Activated CD4-positive, alpha-beta T cell treated with anti-CD3 and anti-CD28 coated beads for 1 hour (primary cell): ENCODE measurements at regions not wholly inside any gene's neighbourhood (a gene's known extent, or its start where the extent isn't known, plus 50 kb on each side); places are given as distances from the start of the nearest gene placed in this dataset.
"Not testable (repeated sequence)": the region's sequence is repeated elsewhere in the genome, so short reads cannot be mapped to it uniquely, and the experiment has no call there.

Experiments
- DNase-seq: peaks from one replicate; pipeline ENCODE4 v3.0.0-alpha.2; 2020

GRCh38 chr3:177249203-177249602 is 51.9 kb upstream of the TBL1XR1 start:
- DNase-seq = no peak

GRCh38 chr3:177250151-177250550 is 52.9 kb upstream of the TBL1XR1 start:
- DNase-seq = no peak

- no peak for DNase-seq
Measured at GRCh38 chr3:177251755-177252154, 54.5 kb upstream of the TBL1XR1 start.

- no peak for DNase-seq
Measured at GRCh38 chr3:177257006-177257405, 59.7 kb upstream of the TBL1XR1 start.

DNA sequence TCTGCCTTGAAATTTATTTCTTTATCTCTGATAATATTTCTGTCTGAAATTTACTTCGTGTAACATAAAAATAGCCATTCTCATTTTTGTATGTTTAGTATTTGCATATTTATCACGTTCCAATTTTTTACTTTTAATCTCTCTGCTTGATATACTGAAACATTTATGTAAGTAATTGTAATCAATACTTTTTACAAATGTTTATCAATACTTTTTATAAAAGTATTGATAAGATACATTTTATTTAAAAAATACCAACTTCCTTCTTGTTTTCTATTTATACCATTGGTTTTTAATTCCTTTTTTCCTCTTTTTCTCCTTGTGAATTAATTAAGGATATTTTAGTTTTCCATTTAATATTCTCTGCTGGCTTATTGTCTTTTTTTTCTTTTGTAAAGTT is 60.3 kb upstream of the TBL1XR1 start:
- DNase-seq = no peak

DNA sequence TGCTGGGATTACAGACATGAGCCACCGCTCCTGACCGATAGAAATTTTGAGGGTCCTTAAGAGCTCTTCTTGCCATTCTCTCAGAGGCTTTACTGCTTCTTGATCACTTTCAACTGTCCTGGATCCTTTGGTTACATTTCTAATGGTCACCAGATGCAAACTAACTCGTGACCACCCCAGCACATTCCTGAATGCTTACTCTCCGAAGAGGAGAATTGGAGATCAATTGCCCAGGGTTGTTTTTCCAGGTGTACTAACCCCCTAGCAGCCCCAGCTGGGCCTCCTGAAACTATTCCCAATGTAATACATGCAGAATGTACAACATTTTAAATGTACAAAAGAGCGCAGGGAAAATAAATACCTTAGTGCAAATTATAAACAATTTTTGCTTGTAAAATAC is 65.1 kb upstream of the TBL1XR1 start:
- DNase-seq = no peak

- no peak for DNase-seq
Measured at GRCh38 chr3:177263615-177264368, 66.5 kb upstream of the TBL1XR1 start.

DNA sequence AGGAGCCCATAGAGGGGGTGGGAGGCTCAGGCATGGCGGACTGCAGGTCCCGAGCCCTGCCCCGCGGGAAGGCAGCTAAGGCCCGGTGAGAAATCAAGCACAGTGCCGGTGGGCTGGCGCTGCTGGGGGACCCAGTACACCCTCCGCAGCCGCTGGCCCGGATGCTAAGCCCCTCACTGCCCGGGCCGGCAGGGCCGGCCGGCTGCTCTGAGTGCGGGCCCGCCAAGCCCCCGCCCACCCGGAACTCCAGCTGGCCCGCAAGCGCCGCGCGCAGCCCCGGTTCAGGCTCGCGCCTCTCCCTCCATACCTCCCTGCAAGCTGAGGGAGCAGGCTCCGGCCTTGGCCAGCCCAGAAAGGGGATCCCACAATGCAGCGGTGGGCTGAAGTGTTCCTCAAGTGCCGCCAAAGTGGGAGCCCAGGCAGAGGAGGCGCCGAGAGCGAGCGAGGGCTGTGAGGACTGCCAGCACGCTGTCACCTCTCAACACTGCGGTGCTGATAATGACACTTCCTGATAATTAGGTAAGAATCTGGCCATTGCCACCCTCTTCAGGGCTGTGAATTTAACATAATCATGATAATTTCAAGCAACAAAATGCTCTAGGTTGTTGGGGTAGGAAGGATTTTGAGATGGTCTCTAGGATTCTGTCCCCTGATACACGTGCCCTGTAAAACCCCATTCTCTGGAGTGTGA is 74.7 kb upstream of the TBL1XR1 start:
- not testable (repeated sequence) for DNase-seq

DNA sequence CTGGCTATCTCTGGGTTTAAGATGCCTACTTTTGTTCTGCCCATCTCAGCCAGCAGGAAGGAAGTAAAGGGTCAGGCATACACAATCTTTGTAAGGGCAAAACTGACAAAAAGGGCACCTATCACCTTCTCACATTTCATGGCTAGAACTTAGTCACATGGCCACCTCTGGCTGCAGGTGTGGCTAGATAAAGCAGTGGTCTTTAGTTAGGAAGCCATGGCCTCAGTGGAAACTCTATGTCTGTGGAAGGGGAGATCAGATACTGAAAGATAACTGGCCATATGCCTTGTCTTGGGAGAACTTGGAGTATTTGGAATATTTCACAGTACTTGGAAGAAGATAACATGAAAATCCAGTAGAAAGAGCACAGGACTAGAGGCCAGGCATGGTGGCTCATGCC is 80.7 kb upstream of the TBL1XR1 start:
- DNase-seq = no peak

GRCh38 chr3:177279118-177279815 is 82.0 kb upstream of the TBL1XR1 start:
- DNase-seq = no peak

GRCh38 chr3:177281292-177282118 is 84.2 kb upstream of the TBL1XR1 start:
- DNase-seq = no peak

GRCh38 chr3:177282119-177282655 is 84.9 kb upstream of the TBL1XR1 start:
- DNase-seq = no peak

DNA sequence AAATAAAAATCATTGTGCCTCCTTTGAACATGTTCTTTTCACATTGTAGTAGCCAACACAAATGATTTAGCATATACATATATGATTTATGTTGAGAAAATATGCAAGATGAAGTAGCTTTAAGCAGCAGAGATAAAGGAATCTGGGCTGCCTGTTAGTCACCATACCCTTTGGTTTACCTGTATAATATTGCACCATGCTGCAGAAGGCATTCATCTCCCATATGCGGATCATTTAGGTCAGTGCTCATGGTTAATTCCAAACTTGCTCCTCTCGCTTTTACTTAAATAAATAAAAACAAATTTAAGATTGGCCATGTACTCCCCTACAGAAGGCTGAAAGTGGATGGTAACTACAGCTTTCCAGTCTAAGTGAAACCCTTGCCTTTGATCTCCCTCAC is 86.7 kb upstream of the TBL1XR1 start:
- no peak for DNase-seq

DNA sequence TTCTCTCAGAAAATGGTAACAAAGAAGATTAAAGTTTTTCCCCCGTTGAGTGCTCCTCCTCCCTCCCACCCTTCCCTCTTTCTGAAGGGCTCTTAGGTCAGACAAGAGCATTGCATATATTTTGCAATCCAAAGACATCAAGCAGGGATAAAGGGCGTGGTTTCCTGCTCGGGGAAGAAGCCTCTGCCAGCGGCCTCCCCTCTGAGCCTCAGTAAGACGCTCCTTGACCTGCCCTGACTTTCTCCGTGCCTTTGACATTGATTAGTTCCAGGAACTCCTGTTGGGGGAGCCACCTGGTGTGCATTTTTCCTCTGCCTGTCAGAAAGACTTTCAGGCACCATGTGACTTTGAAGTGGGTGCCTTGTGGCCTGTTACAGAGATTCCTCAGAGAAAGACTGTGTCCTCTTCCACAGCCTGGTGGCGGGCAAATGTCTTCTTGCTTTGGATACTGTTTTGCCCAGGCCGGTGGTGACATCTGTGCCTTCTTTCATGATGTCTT is 87.2 kb upstream of the TBL1XR1 start:
- no peak for DNase-seq

GRCh38 chr3:177286034-177286433 is 88.8 kb upstream of the TBL1XR1 start:
- no peak for DNase-seq

DNA sequence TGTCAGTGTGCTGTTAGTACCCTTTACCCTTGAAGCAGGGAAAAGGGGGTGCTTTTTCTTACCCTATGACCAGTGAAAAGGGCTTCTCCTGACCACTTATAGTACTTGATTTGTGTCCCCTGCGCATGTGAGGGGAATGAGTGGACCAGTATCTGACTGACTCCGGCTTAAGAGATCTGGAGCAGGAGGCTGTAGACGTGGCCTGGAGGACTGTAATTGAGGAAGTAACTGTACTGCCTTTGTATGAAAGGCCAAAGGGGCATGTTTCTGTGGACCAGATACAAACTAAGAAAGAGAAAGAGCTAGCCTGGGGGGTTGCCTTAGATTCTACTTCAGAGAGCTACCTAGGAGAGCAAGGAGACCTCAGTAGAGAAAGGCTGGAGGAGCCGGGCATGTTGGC is 89.9 kb upstream of the TBL1XR1 start:
- no peak for DNase-seq

GRCh38 chr3:177290633-177291032 is 93.4 kb upstream of the TBL1XR1 start:
- no peak for DNase-seq

GRCh38 chr3:177294221-177294620 is 96.9 kb upstream of the TBL1XR1 start:
- no peak for DNase-seq

DNA sequence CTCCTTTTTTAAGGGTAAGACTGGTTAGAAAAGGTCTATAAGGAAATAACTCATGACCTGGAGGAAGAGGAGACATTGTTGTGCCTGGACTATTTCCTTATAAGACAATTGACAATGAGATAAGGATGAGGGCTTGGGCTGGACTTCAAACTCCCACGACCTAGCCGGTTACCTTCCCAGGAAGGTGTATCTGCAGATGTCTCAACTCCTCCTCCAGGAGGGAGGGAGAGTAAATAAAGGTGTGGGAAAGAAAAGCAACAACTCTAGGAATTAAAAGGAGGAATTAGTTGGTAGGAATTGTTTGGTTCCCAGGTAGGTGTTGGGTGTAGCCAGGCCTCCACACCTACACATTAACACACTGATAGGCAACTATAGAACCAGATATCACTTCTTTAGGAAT is 97.8 kb upstream of the TBL1XR1 start:
- no peak for DNase-seq

GRCh38 chr3:177299250-177299649 is 102.0 kb upstream of the TBL1XR1 start:
- DNase-seq = no peak

- no peak for DNase-seq
Measured at GRCh38 chr3:177300039-177300833, 103.0 kb upstream of the TBL1XR1 start.

GRCh38 chr3:177300842-177301241 is 103.6 kb upstream of the TBL1XR1 start:
- no peak for DNase-seq
